ENCODE measurements at regions not wholly inside any gene's neighbourhood (a gene's known extent, or its start where the extent isn't known, plus 50 kb on each side); places are given as distances from the start of the nearest gene placed in this dataset.

GRCh38 chr13:111008351-111008750, 93.5 kb upstream of the ANKRD10 start:
- TF ChIP-seq EP300 (IDR thresholded peaks at IDR 0.05) = no peak
- no peak for TF ChIP-seq POLR2A (IDR thresholded peaks at IDR 0.05)
- TF ChIP-seq POLR2AphosphoS5 (IDR thresholded peaks at IDR 0.05) = no peak
- TF ChIP-seq CTCF (IDR thresholded peaks at IDR 0.05) = no peak
- no peak overlapping the region for H3K4me3 ChIP-seq
- WGBS, 2 donors = 56 to 74% methylated on average over 6 of the region's 6 CpGs
- peaks cover 0 to 26% (median 23%) of the 10 kb centered on the region in 4 donors for H3K4me1 ChIP-seq
- no peaks in the 10 kb centered on the region for H3K36me3 ChIP-seq
- no peak for DNase-seq
- H3K27me3 ChIP-seq = no peaks in the 10 kb centered on the region
- H3K27ac ChIP-seq = no peak overlapping the region
- intact Hi-C loops (cut with DNase I) = no loop called here
- no peaks in the 10 kb centered on the region for H3K9me3 ChIP-seq

- H3K36me3 ChIP-seq = no peaks in the 10 kb centered on the region
- H3K4me1 ChIP-seq = peaks cover 0 to 26% (median 23%) of the 10 kb centered on the region in 4 donors
- H3K4me3 ChIP-seq = no peak overlapping the region
- whole genome bisulfite sequencing, 2 donors = 39 to 48% methylated on average over 3 of the region's 3 CpGs
- no peaks in the 10 kb centered on the region for H3K9me3 ChIP-seq
- no peaks in the 10 kb centered on the region for H3K27me3 ChIP-seq
- intact Hi-C loops (cut with DNase I) = loop anchor here (2.0 kb wide), 1 partner anchor 92 kb away; the partner anchor contains the start of gene ANKRD10
- H3K27ac ChIP-seq = peak overlapping the region; percentile 77 to 94 (median 84)
- no peak for DNase-seq
- TF ChIP-seq POLR2AphosphoS5 (IDR thresholded peaks at IDR 0.05) = no peak
- TF ChIP-seq POLR2A (IDR thresholded peaks at IDR 0.05) = no peak
- TF ChIP-seq EP300 (IDR thresholded peaks at IDR 0.05) = no peak
- TF ChIP-seq CTCF (IDR thresholded peaks at IDR 0.05) = no peak
Measured at GRCh38 chr13:111007209-111007608, 92.3 kb upstream of the ANKRD10 start.

- Histone ChIP-seq H3K9me3 (no peaks in the 10 kb centered on the region), H3K4me3 (peak overlapping the region in 3 of 4 donors; percentile 1 to 15 (median 5)), H3K36me3 (no peaks in the 10 kb centered on the region), H3K4me1 (peaks cover 0 to 26% (median 23%) of the 10 kb centered on the region in 4 donors), H3K27ac (peak overlapping the region; percentile 77 to 94 (median 84)), H3K27me3 (no peaks in the 10 kb centered on the region)
- intact Hi-C loops (cut with DNase I) = loop anchor here (2.0 kb wide), 1 partner anchor 92 kb away; the partner anchor contains the start of gene ANKRD10
- 67 to 77% methylated on average over 13 of the region's 13 CpGs for WGBS, 2 donors
- TF ChIP-seq EP300 (IDR thresholded peaks at IDR 0.05) (peak in 2 of 4 donors; percentile 16 to 66), POLR2AphosphoS5 (IDR thresholded peaks at IDR 0.05) (peak in 2 of 4 donors; percentile 47 to 81), POLR2A (IDR thresholded peaks at IDR 0.05) (no peak), CTCF (IDR thresholded peaks at IDR 0.05) (no peak)
- peak; percentile 94 for DNase-seq
Measured at GRCh38 chr13:111006506-111007031, 91.7 kb upstream of the ANKRD10 start.

GRCh38 chr13:111005808-111006505, 91.1 kb upstream of the ANKRD10 start:
- H3K27ac ChIP-seq = peak overlapping the region; percentile 77 to 94 (median 84)
- H3K9me3 ChIP-seq = no peaks in the 10 kb centered on the region
- TF ChIP-seq POLR2A (IDR thresholded peaks at IDR 0.05) (no peak), POLR2AphosphoS5 (IDR thresholded peaks at IDR 0.05) (peak in 2 of 4 donors; percentile 8 to 10)
- no peaks in the 10 kb centered on the region for H3K36me3 ChIP-seq
- 59 to 61% methylated on average over 16 of the region's 16 CpGs for WGBS, 2 donors
- H3K27me3 ChIP-seq = no peaks in the 10 kb centered on the region
- peak; percentile 78 for DNase-seq
- intact Hi-C loops (cut with DNase I) = loop anchor here (2.0 kb wide), 1 partner anchor 91 kb away; the partner anchor contains the start of gene ANKRD10
- H3K4me1 ChIP-seq = peaks cover 0 to 26% (median 23%) of the 10 kb centered on the region in 4 donors
- H3K4me3 ChIP-seq = peak overlapping the region in 2 of 4 donors; percentile 5 to 15

- Histone ChIP-seq H3K27ac (peak overlapping the region; percentile 77 to 94 (median 84)), H3K4me3 (no peak overlapping the region), H3K36me3 (no peaks in the 10 kb centered on the region), H3K9me3 (no peaks in the 10 kb centered on the region), H3K27me3 (no peaks in the 10 kb centered on the region), H3K4me1 (peaks cover 0 to 26% (median 23%) of the 10 kb centered on the region in 4 donors)
- intact Hi-C loops (cut with DNase I) = no loop called here
- TF ChIP-seq CTCF (IDR thresholded peaks at IDR 0.05) = no peak
- no peak for DNase-seq
- 58 to 81% methylated on average over 6 of the region's 6 CpGs for WGBS, 2 donors
Measured at GRCh38 chr13:111005364-111005763, 90.5 kb upstream of the ANKRD10 start.
